ENCODE measurements at regions not wholly inside any gene's neighbourhood (a gene's known extent, or its start where the extent isn't known, plus 50 kb on each side); places are given as distances from the start of the nearest gene placed in this dataset.

DNA sequence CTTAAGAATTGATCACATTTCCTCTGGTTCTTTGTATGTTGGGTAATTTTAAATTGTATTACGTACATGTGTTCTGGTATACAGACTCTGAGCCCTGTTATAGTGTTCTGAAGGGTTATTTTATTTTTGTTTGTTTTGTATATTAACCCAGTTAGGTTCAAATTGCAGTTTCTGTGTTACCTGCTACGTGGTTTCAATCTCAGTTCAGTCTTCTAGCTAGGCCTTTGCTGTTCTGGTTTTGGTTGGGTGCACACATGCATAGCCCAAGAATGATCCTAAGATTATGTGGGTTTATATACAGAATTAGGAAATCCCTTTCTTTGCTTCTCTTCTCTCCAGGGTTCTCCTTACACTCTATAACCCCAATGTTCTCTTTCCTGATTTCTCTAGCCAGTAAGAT lies 161.0 kb downstream of the PPP1R2C start:
- DNase-seq = no peak

- DNase-seq = no peak
Observed at GRCh38 chrX:42615161-42615563, 162.8 kb downstream of the PPP1R2C start.

- DNase-seq = no peak
Observed at GRCh38 chrX:42606591-42606990, 171.4 kb downstream of the PPP1R2C start.

- DNase-seq = no peak
Observed at GRCh38 chrX:42604302-42604701, 173.7 kb downstream of the PPP1R2C start.

DNA sequence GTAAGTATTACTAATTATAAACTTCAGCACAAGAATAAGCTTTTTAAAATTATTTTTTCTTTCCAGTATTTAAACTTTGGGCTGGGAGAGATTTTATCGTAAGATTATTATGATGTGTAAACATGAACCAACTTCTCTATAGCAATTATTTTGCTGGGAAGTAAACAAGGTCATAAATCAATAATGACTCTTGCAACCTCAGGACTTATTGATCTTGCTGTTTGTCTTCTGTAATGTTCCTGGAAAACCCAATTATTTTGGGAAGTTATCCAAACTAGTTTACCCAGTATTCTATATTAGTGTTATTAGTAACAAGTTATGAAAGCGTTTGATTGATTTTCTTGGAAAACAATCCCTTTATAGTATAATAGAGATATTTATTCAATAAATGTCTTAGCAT lies 174.9 kb downstream of the PPP1R2C start:
- no peak for DNase-seq

DNA sequence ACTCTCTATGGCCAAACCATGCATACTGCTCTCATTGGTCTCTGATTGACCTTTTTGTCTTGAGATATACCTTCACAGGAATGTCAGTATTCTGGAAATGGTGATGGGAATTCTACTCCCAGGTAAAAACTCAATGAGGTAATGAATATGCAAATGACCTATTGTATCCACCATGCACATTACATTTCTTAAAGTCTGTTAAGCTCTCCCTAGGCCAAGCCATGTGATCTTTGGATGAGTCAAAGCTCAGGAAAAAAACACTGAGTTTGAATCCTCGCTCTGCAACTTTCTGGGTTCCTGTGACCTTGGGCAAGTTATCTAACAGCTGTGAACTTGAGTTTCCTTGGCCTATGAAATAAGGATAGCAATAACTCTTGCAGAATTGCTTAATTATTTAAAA lies 175.4 kb downstream of the PPP1R2C start:
- no peak for DNase-seq

- DNase-seq = no peak
Observed at GRCh38 chrX:42602136-42602535, 175.8 kb downstream of the PPP1R2C start.

DNA sequence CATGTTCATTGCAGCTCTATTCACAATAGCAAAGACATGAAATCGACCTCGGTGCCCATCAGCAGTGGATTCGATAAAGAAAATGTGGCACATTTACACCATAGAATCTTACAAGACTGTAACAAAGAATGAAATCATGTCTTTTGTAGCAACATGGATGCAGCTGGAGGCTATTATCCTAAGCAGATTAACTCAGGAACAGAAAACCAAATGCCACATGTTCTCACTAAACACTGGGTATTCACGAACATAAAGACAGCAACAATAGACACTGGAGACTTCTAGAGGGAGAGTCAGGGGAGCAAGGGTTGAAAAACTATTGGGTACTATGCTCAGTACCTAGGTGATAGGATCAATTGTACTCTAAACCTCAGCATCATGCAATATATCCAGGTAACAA lies 180.5 kb downstream of the PPP1R2C start:
- no peak for DNase-seq

DNA sequence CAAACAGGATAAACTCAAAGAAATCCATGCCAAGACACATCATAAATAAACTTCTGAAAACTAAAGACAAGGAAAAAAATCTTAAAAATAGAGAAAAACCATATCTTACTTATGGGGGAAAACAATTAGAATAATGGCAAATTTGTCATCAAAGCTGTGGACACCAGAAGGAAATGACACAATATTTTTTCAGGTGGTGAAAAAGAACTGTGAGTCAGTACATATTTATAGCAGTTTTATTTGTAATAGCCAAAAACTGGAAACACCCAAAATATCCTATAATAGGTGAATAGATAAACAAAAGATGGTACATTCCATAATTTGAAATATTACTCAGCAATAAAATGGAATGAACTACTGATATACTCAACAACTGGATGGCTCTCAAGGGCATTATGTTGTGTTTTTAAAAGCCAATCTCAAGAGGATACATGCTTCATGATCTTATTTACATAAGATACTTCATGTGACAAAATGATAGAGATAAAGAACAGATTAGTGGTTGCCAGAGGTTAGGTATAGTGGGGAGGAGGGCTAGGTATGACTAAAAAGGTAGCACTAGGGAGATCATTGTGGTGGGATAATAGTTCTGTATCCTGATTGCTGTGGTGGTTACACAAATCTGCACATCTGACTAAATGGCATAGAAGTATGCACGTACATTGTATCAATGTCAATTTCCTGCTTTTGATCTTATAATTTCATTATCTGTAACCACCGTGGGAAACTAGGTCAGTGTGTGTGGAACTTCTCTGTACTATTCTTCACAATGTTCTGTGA lies 191.9 kb downstream of the PPP1R2C start:
- DNase-seq = no peak

DNA sequence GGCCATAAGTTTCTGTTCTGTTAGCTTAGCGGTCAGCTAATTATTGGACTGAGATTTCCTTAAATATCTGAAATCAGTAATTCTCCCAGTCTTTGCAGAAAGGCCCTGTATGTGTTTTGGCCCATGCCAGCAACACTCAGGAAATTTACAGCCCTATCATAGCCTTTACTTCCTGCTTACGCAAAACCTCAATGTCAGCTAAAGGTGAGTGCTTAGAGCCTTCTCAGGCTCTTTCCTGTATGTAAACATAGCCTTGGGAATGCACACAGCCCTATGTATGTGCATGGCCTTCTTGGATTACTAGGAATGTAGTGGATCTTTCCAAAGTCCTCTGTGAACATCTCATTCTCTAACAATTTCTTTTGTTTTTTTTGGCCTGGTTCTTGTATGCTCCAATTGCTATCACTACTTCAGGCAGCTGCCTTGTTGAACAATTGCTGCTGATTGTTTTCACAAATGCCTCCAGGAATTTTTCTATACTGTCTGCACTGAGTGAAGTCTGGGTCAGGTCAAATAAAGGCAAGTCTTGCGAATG lies 200.0 kb downstream of the PPP1R2C start:
- DNase-seq = no peak

DNA sequence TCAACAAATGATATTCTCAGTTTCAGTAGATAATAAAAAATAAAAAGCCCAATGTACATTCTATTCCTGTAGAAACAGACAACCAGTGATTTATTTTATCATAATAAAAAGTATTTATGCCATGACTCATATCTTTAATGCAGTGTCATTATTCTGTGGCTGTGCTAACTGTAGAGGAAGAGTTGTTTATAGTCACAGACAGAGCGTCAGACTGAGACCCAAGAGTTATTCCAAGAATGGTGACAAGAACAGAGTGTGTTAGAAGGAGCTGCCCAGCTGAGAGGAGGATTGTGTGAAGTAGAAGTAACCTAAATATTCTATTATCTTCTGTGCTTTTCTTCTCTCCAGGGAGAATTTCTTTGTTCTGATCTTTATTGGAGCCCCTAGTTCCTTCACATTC lies 210.7 kb downstream of the PPP1R2C start:
- no peak for DNase-seq

DNA sequence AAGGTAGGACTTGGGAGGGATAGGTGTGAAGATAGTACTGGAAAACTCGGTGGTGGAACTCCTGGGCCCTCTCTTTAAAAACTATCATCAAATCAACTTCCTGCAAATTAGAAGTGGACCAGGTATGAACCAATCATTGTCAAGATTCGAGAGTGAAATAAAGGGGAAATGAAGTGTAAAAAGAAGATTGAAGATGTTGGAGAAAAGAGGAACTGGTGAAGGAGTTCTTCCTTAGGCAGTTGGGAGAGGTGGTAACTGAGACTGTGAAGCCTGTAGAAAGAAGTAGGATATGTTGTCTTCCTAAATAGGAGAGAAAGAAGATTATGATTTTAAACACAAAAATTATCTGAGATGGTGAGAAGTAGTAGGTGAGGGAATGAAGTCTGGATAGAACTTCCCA lies 212.2 kb downstream of the PPP1R2C start:
- no peak for DNase-seq

GRCh38 chrX:42546800-42547199 lies 231.2 kb downstream of the PPP1R2C start:
- no peak for DNase-seq

GRCh38 chrX:42544883-42545282 lies 233.1 kb downstream of the PPP1R2C start:
- DNase-seq = no peak

- no peak for DNase-seq
Observed at GRCh38 chrX:42541554-42541953, 236.4 kb downstream of the PPP1R2C start.

GRCh38 chrX:42540146-42540545 lies 237.8 kb downstream of the PPP1R2C start:
- DNase-seq = no peak

DNA sequence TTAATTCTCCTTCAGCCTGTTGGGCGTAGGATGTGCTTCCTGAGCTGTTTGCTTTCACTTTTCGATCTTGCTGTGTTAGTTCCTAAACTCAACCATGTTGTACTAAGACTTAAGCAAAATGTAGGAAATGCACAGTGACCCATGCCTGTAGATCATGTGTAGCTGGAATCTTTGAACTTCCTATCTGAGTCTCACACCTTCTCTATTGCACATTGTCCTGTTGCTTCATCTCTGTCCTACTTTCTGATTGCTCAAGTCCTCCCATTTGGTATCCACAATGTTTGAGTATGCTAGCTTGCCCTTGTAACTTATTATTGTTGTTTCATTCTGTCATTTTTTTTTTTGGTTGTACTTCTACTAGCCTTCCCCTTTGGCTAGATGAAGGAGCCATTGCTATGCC lies 239.6 kb downstream of the PPP1R2C start:
- no peak for DNase-seq

- no peak for DNase-seq
Observed at GRCh38 chrX:42536286-42536685, 241.7 kb downstream of the PPP1R2C start.

DNA sequence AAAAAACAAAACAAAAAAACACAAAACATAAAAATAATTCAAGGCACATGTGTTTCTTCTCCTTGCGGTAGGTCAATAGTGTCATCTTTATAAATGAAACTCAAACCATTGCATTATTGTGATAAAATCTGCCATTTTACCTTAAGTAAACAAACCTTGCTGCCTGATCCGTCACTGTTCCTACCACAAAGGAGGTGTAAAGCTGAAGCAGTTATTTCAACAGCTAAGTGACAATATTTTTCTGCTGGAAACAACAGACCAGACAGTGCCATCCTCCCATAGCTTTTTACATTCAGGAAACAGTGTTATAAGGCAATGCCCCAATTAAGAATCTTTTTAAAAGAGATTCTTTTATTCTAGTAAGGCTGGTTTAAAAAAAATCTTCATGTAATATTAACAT lies 242.7 kb downstream of the PPP1R2C start:
- no peak for DNase-seq

GRCh38 chrX:42533761-42534160 lies 244.2 kb downstream of the PPP1R2C start:
- DNase-seq = no peak

DNA sequence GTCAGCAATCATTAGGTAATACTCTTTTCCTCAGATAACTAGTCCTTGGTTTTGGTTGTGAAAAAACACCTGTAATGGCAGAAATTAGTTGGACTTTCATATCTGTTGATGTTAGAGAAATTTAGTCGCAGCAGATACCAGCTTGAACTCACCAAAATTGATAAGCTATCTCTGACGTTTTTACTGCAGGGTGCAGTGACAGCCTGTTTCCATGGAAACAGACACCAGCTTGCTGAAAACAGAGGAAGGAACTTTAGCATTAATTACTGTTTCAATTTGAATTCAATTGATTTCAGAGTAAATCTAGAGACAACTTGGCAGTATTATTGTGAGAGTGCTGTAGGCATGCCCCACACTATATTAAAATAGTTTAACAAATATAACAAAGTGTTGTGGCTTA lies 246.5 kb downstream of the PPP1R2C start:
- peak in 2 of 6 experiments; percentile 10 to 34 for DNase-seq

- no peak for DNase-seq
Observed at GRCh38 chrX:42530027-42530426, 247.9 kb downstream of the PPP1R2C start.

GRCh38 chrX:42524379-42524778 lies 253.6 kb downstream of the PPP1R2C start:
- no peak for DNase-seq

- DNase-seq = no peak
Observed at GRCh38 chrX:42519666-42520231, 258.2 kb downstream of the PPP1R2C start.

- DNase-seq = no peak
Observed at GRCh38 chrX:42515939-42516338, 262.0 kb downstream of the PPP1R2C start.
